Caki2 (cell line): ENCODE measurements at regions not wholly inside any gene's neighbourhood (a gene's known extent, or its start where the extent isn't known, plus 50 kb on each side); places are given as distances from the start of the nearest gene placed in this dataset.
"Not testable (repeated sequence)": the region's sequence is repeated elsewhere in the genome, so short reads cannot be mapped to it uniquely, and the experiment has no call there.

Experiments
- DNase-seq: peaks from one replicate; pipeline ENCODE4 v3.0.0-alpha.2; 2015; ENCODE audit warnings: low read depth
- in situ Hi-C: cut with HindIII; loops from 2 replicates; pipeline ENCODE4 v1.10.0; 2016; ENCODE audit warnings: low sequenced_read_pairs, low pct_unique_long_range_greater_than_20kb, mixed read lengths

GRCh38 chr3:159866201-159866746, 122.4 kb upstream of the IL12A start:
- in situ Hi-C loops = no loop called here
- no peak for DNase-seq

- no peak for DNase-seq
- in situ Hi-C loops = no loop called here
Measured at GRCh38 chr3:159867372-159867771, 121.3 kb upstream of the IL12A start.

- in situ Hi-C loops = no loop called here
- no peak for DNase-seq
Measured at GRCh38 chr3:159870723-159871122, 117.9 kb upstream of the IL12A start.

- peak; percentile 63 for DNase-seq
- in situ Hi-C loops = no loop called here
Measured at GRCh38 chr3:159872374-159873109, 116.1 kb upstream of the IL12A start.

GRCh38 chr3:159875116-159875515, 113.5 kb upstream of the IL12A start:
- DNase-seq = no peak
- in situ Hi-C loops = no loop called here

GRCh38 chr3:159877924-159878323, 110.7 kb upstream of the IL12A start:
- DNase-seq = peak; percentile 67
- in situ Hi-C loops = no loop called here

GRCh38 chr3:159879146-159879545, 109.5 kb upstream of the IL12A start:
- DNase-seq = no peak
- in situ Hi-C loops = no loop called here

- in situ Hi-C loops = no loop called here
- DNase-seq = no peak
Measured at GRCh38 chr3:159879598-159879997, 109.0 kb upstream of the IL12A start.

- in situ Hi-C loops = no loop called here
Measured at GRCh38 chr3:159881208-159881607, 107.4 kb upstream of the IL12A start.

GRCh38 chr3:159881828-159882309, 106.8 kb upstream of the IL12A start:
- in situ Hi-C loops = no loop called here
- no peak for DNase-seq

More at GRCh38 chr3:159881208-159881607, 107.4 kb upstream of the IL12A start:
- DNase-seq = no peak

- in situ Hi-C loops = no loop called here
Measured at GRCh38 chr3:159882367-159882766, 106.3 kb upstream of the IL12A start.

GRCh38 chr3:159882790-159883779, 105.5 kb upstream of the IL12A start:
- in situ Hi-C loops = no loop called here
- DNase-seq = no peak

More at GRCh38 chr3:159882367-159882766, 106.3 kb upstream of the IL12A start:
- DNase-seq = no peak

GRCh38 chr3:159884661-159885402, 103.8 kb upstream of the IL12A start:
- DNase-seq = peak; percentile 58
- in situ Hi-C loops = no loop called here

GRCh38 chr3:159886050-159886449, 102.6 kb upstream of the IL12A start:
- in situ Hi-C loops = no loop called here
- DNase-seq = no peak

GRCh38 chr3:159886530-159886929, 102.1 kb upstream of the IL12A start:
- in situ Hi-C loops, DNase-seq: not testable (repeated sequence)

GRCh38 chr3:159887168-159887567, 101.5 kb upstream of the IL12A start:
- no peak for DNase-seq
- in situ Hi-C loops = no loop called here

GRCh38 chr3:159887911-159888310, 100.7 kb upstream of the IL12A start:
- DNase-seq = no peak
- in situ Hi-C loops = no loop called here

- no peak for DNase-seq
- in situ Hi-C loops = no loop called here
Measured at GRCh38 chr3:159892171-159892795, 96.4 kb upstream of the IL12A start.
